B cell (primary cell): ENCODE measurements at regions not wholly inside any gene's neighbourhood (a gene's known extent, or its start where the extent isn't known, plus 50 kb on each side); places are given as distances from the start of the nearest gene placed in this dataset.

ENCODE experiments used
- CTCF ChIP-seq: fragments of 200-600 bp; IDR thresholded peaks from one replicate; pipeline ENCODE4 v1.8.0; 2022; ENCODE audit warnings: antibody characterized with exemption, mild to moderate bottlenecking
- EZH2 ChIP-seq: IDR thresholded peaks from 2 replicates; pipeline ENCODE4 v1.6.1; 2012; ENCODE audit warnings: borderline replicate concordance, low read depth, mild to moderate bottlenecking, moderate library complexity, low read length; ENCODE audit not compliant: insufficient read depth, poor library complexity, severe bottlenecking

- TF ChIP-seq CTCF (no peak), EZH2 (no peak)
Measured at GRCh38 chr2:118496870-118497611, 350.4 kb downstream of the EN1 start.
